A172 (cell line): ENCODE measurements at regions not wholly inside any gene's neighbourhood (a gene's known extent, or its start where the extent isn't known, plus 50 kb on each side); places are given as distances from the start of the nearest gene placed in this dataset.
"Not testable (repeated sequence)": the region's sequence is repeated elsewhere in the genome, so short reads cannot be mapped to it uniquely, and the experiment has no call there.

Experiments
- DNase-seq: peaks from one replicate; pipeline ENCODE4 v3.0.0-alpha.2; 2015; ENCODE audit warnings: low spot score

DNA sequence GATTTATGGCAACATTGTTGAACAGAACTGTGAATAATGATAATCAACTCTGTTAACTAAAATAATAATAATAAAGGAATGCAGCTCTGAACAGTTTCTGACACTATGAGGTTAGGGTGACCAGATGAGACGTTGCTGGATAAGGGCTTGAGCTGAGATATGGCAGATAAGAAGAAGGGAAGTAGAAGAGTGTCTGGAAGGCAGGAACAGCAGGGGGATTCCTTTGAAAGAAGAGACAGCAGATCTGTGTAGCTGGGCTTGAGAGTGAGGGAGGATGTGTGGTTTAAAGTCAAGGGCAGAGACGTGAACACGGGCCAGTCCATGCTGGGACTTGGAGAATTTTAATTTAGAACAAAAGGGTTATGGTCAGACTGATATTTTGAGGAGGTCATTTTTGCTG, 273.1 kb upstream of the SLC14A2 start:
- no peak for DNase-seq

DNA sequence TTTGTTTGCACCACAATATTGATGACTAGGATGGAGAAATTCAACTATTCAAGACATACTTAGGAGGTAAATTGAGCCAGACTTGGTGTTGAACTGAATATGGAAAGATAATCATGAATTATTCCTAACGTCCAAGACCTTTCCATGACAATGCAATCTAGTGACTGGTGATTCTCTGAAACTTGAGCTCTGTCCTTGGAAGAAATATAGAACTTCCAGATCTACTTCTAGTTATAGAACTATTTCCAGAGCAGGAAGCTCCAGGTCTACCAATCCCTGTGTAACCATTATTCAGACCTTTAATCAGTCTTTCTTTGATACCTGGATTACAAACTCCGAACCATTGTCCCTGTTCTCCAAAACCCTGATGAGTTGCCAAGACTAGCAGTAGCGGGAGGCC, 272.6 kb upstream of the SLC14A2 start:
- no peak for DNase-seq

DNA sequence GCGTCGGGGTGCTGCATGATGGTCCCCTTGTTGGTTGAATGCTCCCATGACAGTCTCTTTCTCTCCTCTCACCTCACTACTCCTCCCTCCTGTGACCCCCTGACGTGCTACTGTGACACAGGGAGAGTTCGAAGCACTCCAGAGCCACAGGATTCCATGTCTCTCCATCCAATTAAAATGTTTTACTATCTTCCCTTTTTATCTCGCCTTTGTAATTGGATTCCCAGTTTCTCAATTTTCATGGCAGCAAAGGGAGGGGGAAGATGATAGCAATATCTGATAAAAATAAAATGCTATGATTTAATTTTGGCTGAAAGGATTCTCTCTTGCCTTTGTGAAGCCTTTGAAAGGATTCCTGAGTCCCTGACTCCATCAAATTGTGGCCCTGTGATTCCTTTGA, 271.9 kb upstream of the SLC14A2 start:
- DNase-seq: no peak

DNA sequence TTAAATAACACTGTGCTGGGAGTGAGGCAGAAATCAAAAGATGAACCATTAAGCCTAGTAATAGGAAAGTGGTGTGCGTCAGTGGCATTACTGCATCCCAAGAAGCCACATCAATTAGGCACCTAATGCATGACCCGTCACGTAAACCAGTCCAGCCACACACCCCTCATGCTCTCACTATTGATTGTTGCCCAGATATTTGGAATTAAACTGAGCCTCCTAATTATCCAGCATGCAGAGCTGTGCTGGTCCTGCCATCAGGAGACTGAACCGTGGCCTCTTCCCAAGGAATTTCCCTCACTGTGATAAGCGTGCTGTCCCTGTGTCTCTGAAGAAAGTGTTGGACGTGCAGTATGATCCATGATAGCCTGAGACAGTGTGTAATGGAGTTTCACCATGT, 270.6 kb upstream of the SLC14A2 start:
- not testable (repeated sequence) for DNase-seq

DNA sequence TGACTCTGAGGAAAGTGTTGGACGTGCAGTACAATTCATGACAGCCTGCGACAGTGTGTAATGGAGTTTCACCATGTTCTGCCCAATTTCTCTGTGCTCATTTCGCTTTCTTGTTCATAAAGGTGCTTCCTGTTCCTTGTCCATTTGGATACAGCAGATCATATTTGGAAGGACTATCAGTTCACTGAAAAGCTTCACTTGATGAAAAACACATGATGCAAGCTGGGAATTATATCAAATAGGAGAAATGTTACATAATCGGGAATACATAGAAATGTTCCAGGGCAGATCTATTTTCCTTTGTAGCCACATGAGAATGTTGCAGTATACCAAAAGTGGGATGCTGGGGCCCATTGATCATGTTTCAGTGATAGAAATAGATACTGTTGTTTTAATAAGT, 266.3 kb upstream of the SLC14A2 start:
- DNase-seq: no peak

DNA sequence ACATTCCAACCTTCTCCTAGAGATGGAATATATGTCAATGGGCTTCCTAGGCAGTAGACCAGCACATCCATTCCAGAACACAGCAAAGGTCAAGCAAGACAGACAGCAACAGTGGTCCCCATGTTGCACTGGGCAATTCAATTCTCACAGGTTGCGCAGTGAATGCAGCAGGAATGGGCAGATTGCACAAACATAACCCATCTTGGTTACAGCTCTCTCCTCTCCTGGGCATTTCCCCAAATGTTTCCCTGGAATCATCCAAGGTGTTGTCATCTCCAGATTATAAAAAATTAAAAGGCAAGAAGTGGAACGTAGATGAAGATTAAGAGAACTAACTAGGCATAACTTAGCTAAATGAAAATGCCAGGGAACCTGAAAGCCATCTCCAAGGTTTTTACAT, 265.8 kb upstream of the SLC14A2 start:
- no peak for DNase-seq

DNA sequence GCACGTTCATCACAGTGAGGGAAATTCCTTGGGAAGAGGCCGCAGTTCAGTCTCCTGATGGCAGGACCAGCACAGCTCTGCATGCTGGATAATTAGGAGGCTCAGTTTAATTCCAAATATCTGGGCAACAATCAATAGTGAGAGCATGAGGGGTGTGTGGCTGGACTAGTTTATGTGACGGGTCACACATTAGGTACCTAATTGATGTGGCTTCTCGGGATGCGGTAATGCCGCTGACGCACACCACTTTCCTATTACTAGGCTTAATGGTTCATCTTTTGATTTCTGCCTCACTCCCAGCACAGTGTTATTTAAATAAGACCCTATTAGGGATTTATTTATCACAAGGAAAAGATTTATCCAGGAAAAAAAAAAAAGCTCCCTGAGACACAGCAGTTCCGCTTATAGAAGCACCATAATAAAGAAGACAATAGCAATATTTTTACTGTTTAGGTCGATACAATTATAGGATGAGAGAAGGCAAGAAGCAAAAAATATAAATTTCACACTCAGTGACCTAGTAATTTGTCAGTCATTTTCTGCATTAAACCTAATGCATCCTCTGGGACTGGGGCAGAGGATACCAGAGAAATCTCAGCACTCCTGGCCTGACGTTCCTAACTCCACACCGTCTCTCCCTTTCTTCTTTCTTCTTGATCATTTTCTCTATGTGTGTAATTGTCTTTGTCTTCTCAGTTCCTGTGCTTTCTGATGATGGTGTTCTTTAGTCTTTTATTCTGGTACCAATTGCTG, 264.7 kb upstream of the SLC14A2 start:
- DNase-seq: no peak

DNA sequence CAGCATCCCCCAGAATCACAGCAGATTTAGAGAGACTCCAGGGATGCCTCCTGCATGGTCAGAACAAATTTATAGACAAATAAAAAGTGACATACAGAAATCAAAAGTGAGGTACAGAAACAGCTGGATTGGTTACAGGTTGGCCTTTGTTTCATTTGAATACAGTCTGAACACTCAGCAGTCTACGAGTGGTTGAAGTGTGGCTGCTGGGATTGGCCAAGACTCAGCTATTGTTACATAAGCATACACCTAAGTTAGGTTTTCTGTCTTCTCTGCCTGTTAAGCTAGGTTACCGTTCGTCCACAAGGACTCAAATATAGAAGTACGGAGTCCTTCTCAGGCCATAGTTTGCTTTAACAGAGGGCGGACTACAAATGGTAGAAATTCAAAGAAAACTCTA, 262.4 kb upstream of the SLC14A2 start:
- no peak for DNase-seq

DNA sequence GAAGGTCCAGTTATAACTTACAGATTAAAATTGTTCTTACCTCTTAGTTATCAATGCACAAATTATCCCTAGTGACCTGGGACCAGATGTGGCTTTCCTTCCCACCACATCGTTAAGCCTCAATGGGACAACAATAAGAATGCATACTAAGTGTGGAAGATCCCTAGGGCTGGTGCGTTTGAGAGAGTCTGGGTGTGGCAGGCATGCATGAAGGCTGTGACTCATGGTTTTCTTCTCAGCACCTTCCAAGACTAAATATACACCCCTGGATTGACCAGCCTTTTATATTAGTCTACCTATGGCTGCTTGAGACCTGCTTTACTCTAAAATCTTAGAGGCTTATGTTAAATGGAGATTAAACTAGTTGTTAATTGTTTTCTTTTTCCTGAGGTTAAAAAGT, 261.7 kb upstream of the SLC14A2 start:
- DNase-seq: peak; percentile 29

DNA sequence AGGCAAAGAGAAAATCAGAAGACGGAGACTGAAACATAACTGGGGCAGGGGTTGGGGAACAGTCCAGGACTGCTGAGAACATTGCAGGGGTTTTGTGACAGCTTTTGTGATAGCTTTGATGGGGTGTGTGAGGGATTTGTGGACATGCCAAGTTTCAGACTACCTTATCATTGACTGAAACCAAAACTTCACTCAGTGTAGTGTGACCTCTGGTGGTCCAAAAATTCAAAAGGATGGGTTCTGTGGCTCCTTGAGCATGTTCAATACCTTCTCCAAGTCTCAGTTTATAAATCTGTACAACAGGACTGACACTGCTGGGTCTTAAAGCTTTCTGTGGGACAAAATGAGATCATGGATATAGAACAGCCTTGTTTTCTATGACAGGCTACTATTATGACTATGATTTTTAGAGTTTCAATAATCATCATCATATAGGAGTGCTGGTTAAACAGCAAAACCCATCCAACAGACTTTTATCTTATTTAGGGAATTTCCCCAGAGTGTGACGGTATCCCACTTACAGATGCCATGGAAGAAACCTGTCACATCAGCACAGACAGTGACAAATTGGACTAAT, 259.2 kb upstream of the SLC14A2 start:
- no peak for DNase-seq

DNA sequence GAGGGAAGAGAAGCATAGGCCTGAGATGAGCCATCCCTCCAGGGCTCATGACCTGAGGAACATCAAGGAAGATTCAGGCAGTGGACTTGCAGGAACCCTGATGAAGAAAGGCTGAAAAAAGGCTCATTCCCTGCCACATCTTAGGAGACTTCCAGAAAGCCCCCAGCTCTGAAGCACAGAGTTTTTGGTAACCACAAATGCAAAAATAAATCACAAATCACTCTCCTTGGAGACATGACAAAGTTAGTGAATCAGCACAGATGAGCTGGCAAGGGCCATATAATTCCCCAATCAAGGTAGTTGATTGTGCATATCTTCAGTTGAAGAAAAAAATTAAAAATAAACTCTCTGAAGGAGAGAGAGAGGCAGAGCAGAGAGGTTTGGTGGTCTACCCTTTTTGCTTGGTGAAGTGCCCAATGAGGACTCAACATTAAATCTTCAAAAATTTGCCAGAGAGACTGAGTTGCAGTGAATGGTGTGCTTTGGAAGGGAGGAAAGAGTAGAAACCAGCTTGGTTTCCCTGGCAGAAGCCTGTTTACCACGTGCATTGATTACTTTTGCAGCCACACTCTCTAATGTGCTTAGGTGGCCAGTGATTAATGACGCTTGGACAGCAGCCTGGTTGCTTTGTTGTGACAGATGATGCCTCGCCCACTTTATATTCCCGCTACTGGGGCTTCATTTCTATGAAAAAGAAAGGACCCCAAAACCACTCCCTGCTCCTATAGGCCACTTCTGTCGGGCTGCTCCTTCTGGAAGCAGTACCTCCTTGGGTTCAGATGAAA, 257.4 kb upstream of the SLC14A2 start:
- no peak for DNase-seq

DNA sequence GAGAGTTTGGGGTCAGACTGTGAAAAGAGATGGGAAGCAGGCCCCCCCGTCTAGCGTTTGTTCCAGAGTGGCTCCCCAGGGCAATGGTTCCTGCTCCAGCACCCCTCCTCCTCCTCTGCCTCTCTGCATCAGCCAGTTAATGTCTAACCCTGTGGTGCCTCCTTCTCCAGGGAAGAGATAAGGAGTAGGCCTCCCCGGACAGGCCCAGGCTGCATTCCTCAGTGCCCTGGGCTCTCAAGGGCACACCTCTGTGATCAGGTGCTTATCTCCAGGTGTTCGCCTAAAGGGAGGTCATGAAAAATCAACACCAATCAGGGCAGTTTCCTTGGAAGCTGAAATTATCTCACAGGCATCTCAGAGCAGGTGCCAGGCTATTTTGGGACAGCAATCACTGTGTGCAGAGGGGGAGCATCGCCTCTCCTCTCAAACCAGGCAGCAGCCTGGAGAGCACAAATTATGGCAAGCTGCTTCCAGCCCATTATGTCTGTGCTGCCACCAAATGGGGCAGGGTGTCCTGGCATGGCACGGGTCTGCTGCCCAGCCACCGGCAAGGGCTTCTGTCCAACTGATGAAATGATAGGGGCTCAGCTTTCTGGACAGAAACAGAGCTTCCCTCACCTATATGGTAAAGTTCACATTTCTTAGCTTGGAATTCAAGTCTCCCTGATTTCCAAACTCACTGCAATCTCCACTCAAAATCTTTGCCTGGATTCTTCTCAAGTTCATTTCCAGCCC, 255.8 kb upstream of the SLC14A2 start:
- DNase-seq: no peak

DNA sequence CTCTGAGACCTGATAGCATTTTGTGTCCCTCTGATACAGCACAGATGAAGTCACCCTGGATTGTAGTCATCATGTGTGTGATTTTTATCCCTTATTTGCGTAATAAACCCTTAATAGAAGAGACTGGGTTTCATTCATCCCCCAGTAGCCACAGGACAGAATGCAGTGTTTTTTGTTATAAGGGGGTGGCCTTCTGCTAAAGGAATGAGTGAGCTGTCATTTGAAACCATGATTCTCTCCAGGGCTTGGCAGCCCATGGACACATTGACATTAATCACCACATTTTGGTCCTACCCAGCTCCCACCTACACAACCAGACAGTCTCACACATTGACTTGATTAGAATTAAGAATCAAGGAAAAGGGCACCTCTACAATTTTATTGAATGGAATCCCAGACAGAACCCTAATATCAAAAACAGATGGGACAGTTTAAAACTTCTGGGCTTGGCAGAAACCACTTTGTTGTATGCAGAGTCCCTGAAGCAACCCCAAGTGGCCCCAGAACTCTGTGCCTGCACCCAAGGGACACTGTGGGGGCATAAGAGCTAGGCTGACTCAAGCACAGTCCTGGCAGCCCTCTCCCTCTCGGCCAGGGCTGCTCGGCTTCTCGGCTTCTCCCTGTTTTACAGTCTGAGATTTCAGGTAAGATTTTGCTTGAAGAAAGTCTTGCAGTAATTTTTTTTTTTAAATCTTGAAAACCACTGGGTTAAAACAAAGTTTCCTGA, 254.0 kb upstream of the SLC14A2 start:
- DNase-seq: no peak

DNA sequence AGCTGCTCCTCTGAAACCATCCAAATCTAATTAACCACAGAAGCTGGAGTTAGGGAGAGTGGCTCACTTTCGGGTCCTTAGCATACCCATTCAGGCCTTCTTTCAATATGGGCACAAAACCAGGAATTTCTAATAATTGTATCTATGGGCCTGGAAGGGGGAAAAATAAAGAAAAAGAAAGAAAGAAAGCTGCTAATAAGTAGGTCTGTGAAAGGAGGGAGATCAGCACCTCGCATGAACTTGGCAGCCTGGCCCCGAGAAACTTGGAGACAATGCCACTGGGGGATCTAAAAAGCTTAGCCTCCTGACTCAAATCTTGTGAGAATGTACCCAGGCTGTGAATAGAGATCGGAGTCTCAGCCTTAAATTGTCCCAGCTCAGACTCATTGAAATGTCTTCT, 252.1 kb upstream of the SLC14A2 start:
- DNase-seq: no peak

DNA sequence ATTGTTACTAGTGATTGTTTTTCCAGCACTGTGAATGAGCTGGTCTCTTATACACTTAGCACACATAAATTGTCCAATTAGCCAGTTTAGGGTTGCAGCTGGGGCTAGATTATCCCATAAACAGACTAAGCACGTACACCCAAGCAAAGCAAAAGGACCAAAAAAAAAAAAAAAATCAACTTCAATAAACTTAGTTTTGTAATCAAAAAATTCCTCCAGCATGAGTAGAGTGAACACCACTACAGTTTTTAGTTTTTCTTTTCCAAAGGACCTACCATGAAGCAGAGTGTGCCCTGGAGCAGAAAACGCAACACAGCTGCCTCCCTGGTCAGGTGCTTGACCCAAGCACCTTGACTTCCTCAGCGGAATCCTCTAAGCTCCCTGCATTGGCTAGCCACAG, 249.4 kb upstream of the SLC14A2 start:
- no peak for DNase-seq

DNA sequence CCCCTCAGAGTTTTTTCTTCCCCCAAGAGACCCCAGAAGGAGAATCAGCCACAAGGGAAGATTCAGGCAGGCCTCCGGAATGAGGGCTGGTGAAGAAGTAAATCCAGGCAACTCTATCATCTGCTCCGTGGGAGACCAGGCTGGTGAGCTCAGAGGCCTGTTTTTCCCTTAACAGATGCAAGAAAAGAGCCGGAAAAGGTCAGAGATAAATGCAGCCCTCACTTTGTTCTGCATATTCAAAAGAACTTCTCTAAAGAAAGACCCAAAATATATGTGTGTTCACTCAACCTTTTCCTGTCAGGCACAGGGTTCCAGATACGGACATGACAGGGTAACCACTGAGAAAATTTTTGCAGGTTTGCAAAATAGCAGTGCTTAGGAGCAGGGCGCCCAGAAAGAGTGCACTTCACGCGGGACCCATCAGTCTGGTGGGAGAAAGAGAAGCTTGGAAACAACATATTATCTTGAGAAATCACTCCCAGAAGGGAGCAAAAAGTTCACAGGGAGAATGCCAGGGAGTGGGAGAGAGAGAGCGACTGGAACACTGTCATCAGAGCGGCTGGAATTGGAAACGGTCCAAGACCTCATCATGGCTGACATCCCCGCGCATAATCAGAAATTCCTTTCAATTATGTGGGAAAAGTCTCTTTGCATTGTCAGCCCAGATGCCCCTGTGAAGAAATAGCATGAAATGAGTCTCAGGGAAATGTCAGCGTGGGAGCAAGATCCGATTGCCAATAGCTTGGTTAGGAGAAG, 244.8 kb upstream of the SLC14A2 start:
- DNase-seq: no peak

DNA sequence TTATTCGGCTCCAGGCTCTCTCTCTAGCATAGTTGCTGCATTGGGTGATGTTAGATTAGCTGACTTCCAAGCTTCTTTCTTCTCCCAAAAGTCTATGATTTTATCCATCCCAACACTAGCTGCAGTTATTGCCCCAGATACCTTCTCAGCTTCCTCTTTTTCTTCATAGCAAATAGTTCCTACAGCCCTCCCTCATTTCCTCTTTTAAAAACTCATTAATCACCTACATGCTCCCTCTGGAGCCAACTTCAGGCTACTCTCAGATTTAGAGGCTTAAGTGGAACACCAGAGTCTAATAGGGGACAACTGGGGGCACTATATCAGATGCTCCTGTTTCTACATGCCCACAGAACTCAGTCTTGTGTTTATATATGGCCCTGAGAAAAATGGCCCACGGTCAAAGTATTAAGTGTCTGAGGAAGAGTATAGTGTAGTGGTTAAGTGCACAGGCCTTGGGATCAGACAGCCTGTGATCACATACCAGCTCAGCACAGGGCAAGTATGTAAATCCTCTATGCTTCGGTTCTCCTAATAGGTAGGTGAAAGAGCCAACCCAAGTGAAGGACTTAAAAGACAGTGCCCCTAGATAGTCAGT, 241.9 kb upstream of the SLC14A2 start:
- DNase-seq: no peak

DNA sequence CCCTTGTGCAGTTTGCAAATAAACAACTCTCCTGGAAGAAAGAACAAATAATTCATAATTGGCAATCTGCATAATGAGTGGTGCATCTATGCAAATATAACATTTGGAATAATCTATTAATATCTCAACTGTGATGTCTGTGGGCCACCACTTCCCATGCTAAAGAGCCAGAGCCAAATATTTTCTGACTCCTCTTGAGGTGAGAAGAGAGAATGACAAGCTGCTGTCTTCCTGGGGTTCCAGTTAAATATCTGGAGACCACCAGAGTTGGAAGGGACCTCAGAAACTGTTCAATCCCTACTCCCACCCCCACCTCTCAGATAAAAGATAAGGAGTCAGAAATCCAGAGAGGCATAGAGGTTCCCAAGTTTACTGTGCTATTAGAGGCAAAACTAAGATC, 241.0 kb upstream of the SLC14A2 start:
- DNase-seq: no peak

DNA sequence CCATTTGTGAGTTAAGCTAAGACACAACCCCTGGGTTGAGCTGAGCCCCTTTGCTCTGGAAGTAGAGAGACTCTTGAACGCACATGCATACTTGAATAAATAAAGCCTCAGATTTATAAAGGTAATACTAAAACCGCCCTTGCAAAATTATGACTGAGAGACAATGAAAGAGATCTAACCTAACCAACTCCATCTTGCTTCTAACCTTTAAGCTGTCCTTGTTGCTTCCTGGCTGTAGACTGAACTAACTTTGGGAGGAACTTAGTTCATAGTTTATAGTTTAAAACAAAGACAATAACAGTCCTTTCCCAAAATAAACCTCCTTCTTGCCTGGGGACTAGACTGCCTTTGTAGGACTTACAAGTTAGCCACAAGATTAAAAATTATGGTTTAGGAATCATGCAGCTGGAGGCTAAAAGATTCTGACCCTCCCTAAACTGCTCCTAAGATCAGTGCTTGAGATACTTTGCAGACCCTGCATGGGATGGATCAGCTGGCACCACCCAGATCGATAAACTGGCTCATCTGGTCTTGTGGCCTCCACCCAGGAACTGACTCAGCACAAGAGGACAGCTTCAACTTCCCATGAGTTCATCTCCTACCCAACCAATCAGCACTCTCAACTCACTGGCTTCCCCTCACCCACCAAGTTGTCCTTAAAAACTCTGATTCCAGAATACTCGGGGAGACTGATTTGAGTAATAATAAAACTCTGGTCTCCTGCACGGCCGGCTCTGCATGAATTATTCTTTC, 240.2 kb upstream of the SLC14A2 start:
- DNase-seq: peak; percentile 16

DNA sequence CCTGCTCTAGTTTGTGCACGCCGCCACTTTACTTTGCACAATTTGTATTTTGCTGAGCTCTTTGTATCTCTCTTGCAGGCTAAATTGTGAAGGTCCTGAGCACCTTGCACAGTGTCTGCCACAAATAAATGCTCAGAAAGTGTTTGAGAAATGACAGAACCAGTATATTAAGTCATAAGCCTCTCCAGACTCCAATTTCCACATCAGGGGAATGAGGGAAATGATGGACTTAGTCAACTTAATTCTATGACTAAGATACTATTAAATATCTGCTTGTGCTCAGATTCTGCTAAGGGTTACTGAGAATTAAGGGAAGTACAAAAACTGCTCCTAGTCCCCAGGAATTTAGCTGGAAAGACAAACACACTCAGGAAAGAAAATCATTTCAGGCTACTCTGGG, 239.1 kb upstream of the SLC14A2 start:
- no peak for DNase-seq
